Gastroesophageal sphincter (tissue), 4 donors: ENCODE measurements at regions not wholly inside any gene's neighbourhood (a gene's known extent, or its start where the extent isn't known, plus 50 kb on each side); places are given as distances from the start of the nearest gene placed in this dataset.
"Not testable (repeated sequence)": the region's sequence is repeated elsewhere in the genome, so short reads cannot be mapped to it uniquely, and the experiment has no call there.

ENCODE experiments used
- ATAC-seq: fragments of 150-250 bp; one replicate; pipeline ENCODE4 v1.9.1; 2016; ENCODE audit warnings: mild to moderate bottlenecking, moderate library complexity
- H3K27ac ChIP-seq, 4 donors: fragments of 200-600 bp; sonication (generic) in 3 of 4; 1 replicate in 3 of 4; 2 replicates in 1 of 4; pipeline ENCODE4 v1.5.1; 2016 to 2019
- H3K27me3 ChIP-seq: fragments of 200-600 bp; sonication (generic); one replicate; pipeline ENCODE4 v1.5.1; 2019
- H3K36me3 ChIP-seq, 2 donors: fragments of 200-600 bp; sonication (generic); one replicate each; pipeline ENCODE4 v1.5.1; 2019; ENCODE audit warnings: control low read depth in 1 of 2
- H3K4me1 ChIP-seq, 3 donors: fragments of 200-600 bp; sonication (generic); 1 replicate in 2 of 3; 2 replicates in 1 of 3; pipeline ENCODE4 v1.5.1; 2016 to 2019; ENCODE audit warnings: control low read depth in 2 of 3
- H3K4me3 ChIP-seq, 2 donors: fragments of 200-600 bp; sonication (generic); one replicate each; pipeline ENCODE4 v1.5.1; 2019; ENCODE audit warnings: mild to moderate bottlenecking in 1 of 2, moderate library complexity in 1 of 2
- H3K9me3 ChIP-seq, 3 donors: fragments of 200-600 bp; sonication (generic); one replicate each; pipeline ENCODE4 v1.5.1; 2017 to 2019; ENCODE audit warnings: control low read depth in 2 of 3
- CTCF ChIP-seq, 4 experiments: fragments of 200-600 bp in 2 of 4; fragments of 450-650 bp in 2 of 4; sonication (generic) in 1 of 4; IDR thresholded peaks; one replicate each; pipeline ENCODE4 v1.5.1; 2017 to 2019; ENCODE audit warnings: antibody characterized with exemption in 4 of 4, mild to moderate bottlenecking in 2 of 4, moderate library complexity in 2 of 4
- EP300 ChIP-seq: sonication (generic); formaldehyde crosslinking; IDR thresholded peaks from one replicate; pipeline ENCODE4 v1.6.1; 2017; ENCODE audit warnings: antibody characterized with exemption, mild to moderate bottlenecking
- POLR2A ChIP-seq, 2 donors: fragments of 450-650 bp; IDR thresholded peaks; one replicate each; pipeline ENCODE4 v1.6.1; 2017; ENCODE audit warnings: antibody characterized with exemption in 2 of 2, mild to moderate bottlenecking in 2 of 2, moderate library complexity in 1 of 2
- POLR2AphosphoS5 ChIP-seq: sonication (generic); formaldehyde crosslinking; IDR thresholded peaks from one replicate; pipeline ENCODE4 v1.6.1; 2017; ENCODE audit warnings: antibody characterized with exemption
- WGBS, 2 donors: methylation state at CpG; one replicate each; pipeline ENCODE4 v1.1.5; 2018; ENCODE audit warnings: low coverage in 1 of 2; 5-methylcytosine and 5-hydroxymethylcytosine counted together
- small RNA-seq, 4 donors: library from RNA; depleted of rRNA; stranded (forward); fragments of <200 nt; gene quantifications; one replicate each; pipeline ENCODE3, GENCODE V24; 2016

GRCh38 chr6:87753131-87753685 lies 51.2 kb upstream of the AKIRIN2 start:
- 63 to 67% methylated on average over 3 to 4 of the region's 4 CpGs for WGBS, 2 donors
- Histone ChIP-seq H3K27me3 (no peaks in the 10 kb centered on the region), H3K4me3 (no peak overlapping the region), H3K36me3 (no peaks in the 10 kb centered on the region), H3K27ac (no peak overlapping the region), H3K9me3 (no peaks in the 10 kb centered on the region), H3K4me1 (no peaks in the 10 kb centered on the region)
- TF ChIP-seq POLR2A (IDR thresholded peaks at IDR 0.05) (no peak), CTCF (IDR thresholded peaks at IDR 0.05) (no peak), POLR2AphosphoS5 (no peak), EP300 (no peak)
- no peak for ATAC-seq

- H3K27ac ChIP-seq, H3K4me3 ChIP-seq, H3K9me3 ChIP-seq, H3K36me3 ChIP-seq, H3K27me3 ChIP-seq, H3K4me1 ChIP-seq, ATAC-seq: not testable (repeated sequence)
- 96 to 97% methylated on average over 6 to 11 of the region's 11 CpGs for WGBS, 2 donors
Observed at GRCh38 chr6:87752503-87752902, 50.5 kb upstream of the AKIRIN2 start.

Small RNAs in the stretch of these regions (small RNA-seq; reads per million reads assigned to genes)
- gene RF00019 (0 reads per million in 4 donors), gene RN7SL183P (0 reads per million in 4 donors)
